ENCODE measurements at regions not wholly inside any gene's neighbourhood (a gene's known extent, or its start where the extent isn't known, plus 50 kb on each side); places are given as distances from the start of the nearest gene placed in this dataset.

DNA sequence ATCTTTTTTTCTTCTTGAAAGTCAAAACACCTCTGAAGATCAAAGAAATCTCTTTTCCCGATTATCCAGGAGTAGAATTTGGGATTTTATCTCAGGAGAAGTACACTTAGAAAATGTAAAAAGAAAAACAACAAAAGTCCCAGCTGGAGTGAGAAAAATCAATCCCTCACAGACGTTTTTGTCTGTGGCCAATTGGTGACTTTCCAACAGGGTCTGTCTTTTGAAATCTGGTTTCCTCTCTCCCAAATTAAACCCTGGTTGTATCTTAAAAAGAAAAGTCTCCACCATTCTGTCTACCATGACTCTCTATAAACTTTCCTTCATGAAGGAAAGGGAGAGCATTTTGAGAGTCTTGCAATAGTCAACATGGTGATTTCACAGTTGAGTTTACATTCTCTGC lies 88.1 kb downstream of the DACT1 start:
- DNase-seq (ENCODE audit: extremely low read depth, low read depth) = no peak
- TF ChIP-seq, protein P1, sequence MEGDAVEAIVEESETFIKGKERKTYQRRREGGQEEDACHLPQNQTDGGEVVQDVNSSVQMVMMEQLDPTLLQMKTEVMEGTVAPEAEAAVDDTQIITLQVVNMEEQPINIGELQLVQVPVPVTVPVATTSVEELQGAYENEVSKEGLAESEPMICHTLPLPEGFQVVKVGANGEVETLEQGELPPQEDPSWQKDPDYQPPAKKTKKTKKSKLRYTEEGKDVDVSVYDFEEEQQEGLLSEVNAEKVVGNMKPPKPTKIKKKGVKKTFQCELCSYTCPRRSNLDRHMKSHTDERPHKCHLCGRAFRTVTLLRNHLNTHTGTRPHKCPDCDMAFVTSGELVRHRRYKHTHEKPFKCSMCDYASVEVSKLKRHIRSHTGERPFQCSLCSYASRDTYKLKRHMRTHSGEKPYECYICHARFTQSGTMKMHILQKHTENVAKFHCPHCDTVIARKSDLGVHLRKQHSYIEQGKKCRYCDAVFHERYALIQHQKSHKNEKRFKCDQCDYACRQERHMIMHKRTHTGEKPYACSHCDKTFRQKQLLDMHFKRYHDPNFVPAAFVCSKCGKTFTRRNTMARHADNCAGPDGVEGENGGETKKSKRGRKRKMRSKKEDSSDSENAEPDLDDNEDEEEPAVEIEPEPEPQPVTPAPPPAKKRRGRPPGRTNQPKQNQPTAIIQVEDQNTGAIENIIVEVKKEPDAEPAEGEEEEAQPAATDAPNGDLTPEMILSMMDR (IDR thresholded peaks at IDR 0.05; ENCODE audit: low read depth, low read length) = no peak

DNA sequence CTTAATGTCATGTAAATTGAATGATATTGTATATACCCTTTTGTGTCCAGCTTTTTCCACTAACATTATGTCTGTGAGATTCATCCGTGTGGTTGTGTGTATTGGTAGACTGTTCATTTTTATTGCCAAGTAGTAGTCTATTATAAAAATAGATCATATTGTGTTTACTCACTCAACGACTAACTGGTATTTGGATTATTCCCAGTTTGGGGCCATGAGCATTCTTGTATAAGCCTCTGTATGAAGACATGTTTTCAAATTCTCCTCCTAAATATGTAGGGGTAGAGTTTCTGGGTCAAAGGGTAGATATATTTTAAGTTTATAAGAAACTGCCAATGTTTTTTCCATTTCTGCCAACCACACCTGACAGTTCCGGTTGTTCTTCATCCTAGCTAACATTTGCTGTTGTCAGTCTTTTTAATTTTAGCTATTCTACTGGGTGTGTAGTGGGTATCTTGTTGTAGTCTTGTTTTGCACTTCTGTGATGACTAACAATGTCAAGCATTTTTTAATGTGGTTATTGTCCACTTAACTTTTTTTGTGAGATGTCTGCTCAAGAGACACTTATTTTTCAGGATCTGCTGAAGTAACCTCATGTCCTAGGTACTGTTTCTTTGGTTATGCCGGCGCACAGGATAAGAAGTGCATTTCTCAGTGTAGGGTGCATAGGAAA lies 93.2 kb downstream of the DACT1 start:
- TF ChIP-seq, protein P1 (IDR thresholded peaks at IDR 0.05; ENCODE audit: low read depth, low read length) = no peak
- DNase-seq (ENCODE audit: extremely low read depth, low read depth) = no peak

DNA sequence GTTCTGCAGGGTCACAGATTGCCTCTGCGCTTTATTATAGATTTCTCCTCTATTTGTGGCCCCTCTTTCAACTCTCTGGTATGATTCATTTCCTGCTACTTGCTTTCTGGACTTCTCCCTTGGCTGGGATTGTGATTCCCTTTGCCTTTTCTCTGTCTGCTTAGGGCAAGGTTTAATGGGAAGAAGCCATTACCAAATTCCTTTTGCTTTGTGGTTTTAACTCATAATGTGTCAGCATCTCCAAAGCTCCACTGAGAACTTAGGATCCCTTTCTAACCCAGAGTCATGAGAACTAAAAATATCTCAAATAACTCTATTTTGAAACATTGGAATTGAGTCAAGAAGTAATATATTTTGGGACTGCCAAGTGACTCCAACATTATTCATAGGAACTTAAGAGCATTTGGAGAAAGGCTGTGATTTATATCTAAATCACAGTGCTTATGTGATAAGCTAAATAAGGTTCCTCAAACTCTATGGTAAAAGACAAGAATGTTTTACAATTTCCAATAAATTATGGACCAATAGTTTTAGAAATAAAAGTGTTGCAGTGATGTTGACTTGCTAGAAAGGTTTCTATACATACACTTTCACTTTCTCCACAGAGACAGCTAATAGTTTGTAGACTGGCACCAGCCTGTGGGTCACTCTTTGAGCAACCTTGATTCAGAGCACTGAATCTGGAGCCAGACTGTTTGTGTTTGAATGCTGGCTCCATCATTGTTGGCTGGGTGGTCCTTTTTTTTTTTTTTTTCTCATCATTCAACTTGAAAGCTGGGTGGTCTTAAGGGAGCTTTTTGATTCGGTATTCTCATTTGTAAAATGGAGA lies 93.9 kb downstream of the DACT1 start:
- peak; percentile 88 for DNase-seq (ENCODE audit: extremely low read depth, low read depth)
- TF ChIP-seq, protein P1 (IDR thresholded peaks at IDR 0.05; ENCODE audit: low read depth, low read length) = no peak

DNA sequence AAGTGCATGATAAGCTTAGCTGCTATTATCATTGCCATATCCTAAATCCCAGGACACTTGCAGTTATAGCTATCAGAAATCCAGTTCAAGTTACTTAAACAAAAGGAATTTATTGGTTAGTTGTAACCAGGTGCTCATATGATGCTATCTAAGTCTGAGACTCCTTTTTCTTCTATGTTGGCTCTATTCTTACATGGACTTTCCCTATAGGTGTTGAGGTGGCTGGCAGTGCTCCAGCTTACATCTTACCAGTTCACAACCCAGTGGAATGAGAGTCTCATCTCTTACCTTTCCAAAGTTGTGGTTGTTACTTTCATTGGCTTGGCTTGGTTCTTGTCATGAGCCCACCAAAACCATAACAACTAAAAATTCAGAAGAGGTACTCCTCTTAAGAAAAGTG lies 94.6 kb downstream of the DACT1 start:
- no peak for DNase-seq (ENCODE audit: extremely low read depth, low read depth)
- TF ChIP-seq, protein P1 (IDR thresholded peaks at IDR 0.05; ENCODE audit: low read depth, low read length) = no peak

DNA sequence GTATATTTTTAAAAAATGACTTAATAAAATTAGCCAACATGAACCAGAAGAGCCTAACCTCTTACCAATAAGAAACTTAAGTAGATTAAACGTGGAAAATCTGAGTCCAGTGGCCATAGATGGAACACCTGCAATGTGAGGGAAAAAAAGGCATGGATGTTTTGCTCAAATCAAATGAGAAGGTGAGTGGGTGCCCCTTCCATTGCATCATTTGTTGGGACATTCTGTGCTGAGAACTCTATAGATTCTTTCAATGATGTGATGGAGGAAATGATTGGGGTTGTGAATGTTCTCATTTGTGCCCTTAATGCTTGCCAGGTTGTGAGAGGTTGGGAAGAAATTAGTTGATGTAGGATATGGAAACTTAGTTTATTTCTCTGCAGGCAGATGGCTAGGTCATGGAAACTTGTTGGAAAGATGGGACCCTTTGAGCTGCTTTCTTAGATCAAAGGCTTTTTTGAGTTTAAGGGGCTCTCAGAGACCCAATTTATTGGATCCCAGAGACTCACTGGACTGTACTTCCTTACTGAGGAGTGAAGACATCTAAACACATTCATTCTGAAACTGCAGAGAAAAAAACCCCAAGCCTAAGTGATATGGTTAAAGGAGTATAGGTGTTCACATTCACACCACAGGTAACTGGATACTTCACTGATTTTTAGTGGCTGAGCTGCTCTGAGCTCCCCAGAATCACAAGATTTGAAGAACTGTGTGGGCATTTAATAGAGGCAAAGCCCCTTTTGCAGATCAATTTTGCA lies 95.9 kb downstream of the DACT1 start:
- DNase-seq (ENCODE audit: extremely low read depth, low read depth) = no peak
- TF ChIP-seq, protein P1 (IDR thresholded peaks at IDR 0.05; ENCODE audit: low read depth, low read length) = no peak

DNA sequence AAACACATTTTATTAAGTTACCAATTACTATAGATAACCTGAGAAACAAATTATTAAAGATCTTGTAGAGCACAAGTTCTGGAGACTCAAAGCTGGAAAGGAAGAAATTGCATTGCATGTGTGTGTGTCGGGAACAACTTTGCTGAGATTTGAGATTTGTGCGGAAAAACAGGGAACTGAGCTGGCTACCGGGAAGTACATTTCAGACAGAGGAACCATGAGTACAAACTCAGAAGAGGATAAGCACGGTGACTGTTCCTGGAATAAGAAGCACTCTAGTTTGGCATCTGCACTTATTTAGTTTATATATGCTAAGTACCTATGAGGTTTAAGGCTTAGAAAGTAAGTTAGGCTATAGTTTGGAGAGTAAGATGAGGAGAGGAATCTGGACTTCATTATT lies 97.8 kb downstream of the DACT1 start:
- no peak for DNase-seq (ENCODE audit: extremely low read depth, low read depth)
- TF ChIP-seq, protein P1 (IDR thresholded peaks at IDR 0.05; ENCODE audit: low read depth, low read length) = no peak

DNA sequence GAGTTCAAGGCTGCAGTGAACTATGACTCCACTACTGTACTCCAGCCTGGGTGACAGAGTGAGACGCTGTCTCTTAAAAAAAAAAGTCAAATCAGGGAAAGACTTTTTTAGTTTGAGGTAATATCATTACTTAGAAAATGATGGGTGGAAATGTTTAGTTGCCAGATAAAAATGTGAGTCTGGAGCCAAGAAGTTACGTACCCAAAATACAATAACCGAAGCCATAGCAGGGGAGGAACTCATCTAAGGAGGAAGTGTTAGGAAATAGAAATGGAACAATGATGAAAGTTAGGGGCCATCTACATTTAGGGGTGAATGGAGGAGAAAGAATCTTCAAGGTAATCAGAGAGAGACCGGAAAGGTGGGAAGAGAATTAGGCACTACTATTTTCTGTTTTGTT lies 98.8 kb downstream of the DACT1 start:
- TF ChIP-seq, protein P1 (IDR thresholded peaks at IDR 0.05; ENCODE audit: low read depth, low read length) = no peak
- DNase-seq (ENCODE audit: extremely low read depth, low read depth) = no peak
